ENCODE measurements at regions not wholly inside any gene's neighbourhood (a gene's known extent, or its start where the extent isn't known, plus 50 kb on each side); places are given as distances from the start of the nearest gene placed in this dataset.

- TF ChIP-seq EZH2phosphoT487 (IDR thresholded peaks at IDR 0.05; ENCODE audit: borderline replicate concordance, low read length) (no peak), EZH2 (IDR thresholded peaks at IDR 0.05; ENCODE audit: low read length, unreplicated experiment) (no peak), CTCF (conservative IDR thresholded peaks at IDR 0.05; ENCODE audit: low read depth, low read length) (no peak)
- H3K27ac ChIP-seq (ENCODE audit: low read length): no peak overlapping the region
- ChIA-PET CTCF (no interaction called here), POLR2A (ENCODE audit: unreplicated experiment) (no interaction called here)
- intact Hi-C loops (cut with micrococcal nuclease): no loop called here
- no peak overlapping the region for H2AFZ ChIP-seq (ENCODE audit: low read length)
- no TSS peak for BruUV-seq (replicated peaks)
- peaks cover 10% of the 10 kb centered on the region; the same call in 1 of the 2 replicates for H3K36me3 ChIP-seq (ENCODE audit: low read depth, low read length)
- peaks cover 27% of the 10 kb centered on the region for H3K4me1 ChIP-seq (ENCODE audit: insufficient read depth, low read length)
- H3F3A ChIP-seq (ENCODE audit: low read length, unreplicated experiment): no peaks in the 10 kb centered on the region
- no peak overlapping the region for H3K4me2 ChIP-seq (ENCODE audit: low read length)
- H3K4me3 ChIP-seq (ENCODE audit: low read length): no peak overlapping the region
- no peaks in the 10 kb centered on the region for H3K79me2 ChIP-seq (ENCODE audit: low read length)
- no peaks in the 10 kb centered on the region for H3K27me3 ChIP-seq (ENCODE audit: low read length)
- H3K9me3 ChIP-seq (ENCODE audit: low read length): peaks cover 10% of the 10 kb centered on the region
- no peaks in the 10 kb centered on the region for H3K9me2 ChIP-seq (replicated peaks; ENCODE audit: low read length)
- ATAC-seq: peak; percentile 74
- no peaks in the 10 kb centered on the region for H4K20me1 ChIP-seq (ENCODE audit: low read length)
- no peak overlapping the region for H3K9ac ChIP-seq (ENCODE audit: low read length)
- peak; percentile 58 for DNase-seq
Measured at GRCh38 chr2:215799194-215799593, 214.2 kb downstream of the MREG start.

- POLR2A ChIA-PET (ENCODE audit: unreplicated experiment): no interaction called here
- Histone ChIP-seq H3K36me3 (ENCODE audit: low read depth, low read length) (peaks cover 8% of the 10 kb centered on the region; the same call in 1 of the 2 replicates), H3K9me2 (replicated peaks; ENCODE audit: low read length) (no peaks in the 10 kb centered on the region), H3K4me2 (ENCODE audit: low read length) (no peak overlapping the region), H3F3A (ENCODE audit: low read length, unreplicated experiment) (no peaks in the 10 kb centered on the region), H2AFZ (ENCODE audit: low read length) (no peak overlapping the region), H3K79me2 (ENCODE audit: low read length) (no peaks in the 10 kb centered on the region), H3K4me3 (ENCODE audit: low read length) (no peak overlapping the region), H3K9me3 (ENCODE audit: low read length) (peaks cover 7% of the 10 kb centered on the region), H3K27ac (ENCODE audit: low read length) (no peak overlapping the region), H4K20me1 (ENCODE audit: low read length) (no peaks in the 10 kb centered on the region), H3K27me3 (ENCODE audit: low read length) (no peaks in the 10 kb centered on the region), H3K9ac (ENCODE audit: low read length) (no peak overlapping the region), H3K4me1 (ENCODE audit: insufficient read depth, low read length) (peaks cover 35% of the 10 kb centered on the region)
- ATAC-seq (no peak), DNase-seq (no peak)
- intact Hi-C loops (cut with micrococcal nuclease): no loop called here
- BruUV-seq (replicated peaks): no TSS peak
- CTCF ChIA-PET: no interaction called here
- TF ChIP-seq EZH2phosphoT487 (IDR thresholded peaks at IDR 0.05; ENCODE audit: borderline replicate concordance, low read length) (no peak), EZH2 (IDR thresholded peaks at IDR 0.05; ENCODE audit: low read length, unreplicated experiment) (no peak), CTCF (conservative IDR thresholded peaks at IDR 0.05; ENCODE audit: low read depth, low read length) (no peak)
Measured at GRCh38 chr2:215797676-215798075, 215.7 kb downstream of the MREG start.

- TF ChIP-seq EZH2phosphoT487 (IDR thresholded peaks at IDR 0.05; ENCODE audit: borderline replicate concordance, low read length) (no peak), EZH2 (IDR thresholded peaks at IDR 0.05; ENCODE audit: low read length, unreplicated experiment) (no peak), CTCF (conservative IDR thresholded peaks at IDR 0.05; ENCODE audit: low read depth, low read length) (no peak)
- Histone ChIP-seq H3K9ac (ENCODE audit: low read length) (no peak overlapping the region), H2AFZ (ENCODE audit: low read length) (no peak overlapping the region), H3K79me2 (ENCODE audit: low read length) (no peaks in the 10 kb centered on the region), H3K4me1 (ENCODE audit: insufficient read depth, low read length) (peaks cover 35% of the 10 kb centered on the region), H3K4me3 (ENCODE audit: low read length) (no peak overlapping the region), H3K9me2 (replicated peaks; ENCODE audit: low read length) (no peaks in the 10 kb centered on the region), H3K27me3 (ENCODE audit: low read length) (no peaks in the 10 kb centered on the region), H3F3A (ENCODE audit: low read length, unreplicated experiment) (no peaks in the 10 kb centered on the region), H3K27ac (ENCODE audit: low read length) (no peak overlapping the region), H3K9me3 (ENCODE audit: low read length) (no peaks in the 10 kb centered on the region), H3K4me2 (ENCODE audit: low read length) (no peak overlapping the region), H3K36me3 (ENCODE audit: low read depth, low read length) (no peaks in the 10 kb centered on the region), H4K20me1 (ENCODE audit: low read length) (no peaks in the 10 kb centered on the region)
- BruUV-seq (replicated peaks): no TSS peak
- CTCF ChIA-PET: interaction anchor here (1.1 kb wide), 1 partner anchor 32 kb away, joined by 3 read pairs; no protein-coding TSS in a partner anchor
- intact Hi-C loops (cut with micrococcal nuclease): no loop called here
- ATAC-seq: no peak
- POLR2A ChIA-PET (ENCODE audit: unreplicated experiment): no interaction called here
- DNase-seq: peak; percentile 82
Measured at GRCh38 chr2:215796140-215796855, 217.1 kb downstream of the MREG start.
